ENCODE measurements at regions not wholly inside any gene's neighbourhood (a gene's known extent, or its start where the extent isn't known, plus 50 kb on each side); places are given as distances from the start of the nearest gene placed in this dataset.
A peak's percentile ranks its signal among the peaks of the same experiment; 100 is the strongest.

DNA sequence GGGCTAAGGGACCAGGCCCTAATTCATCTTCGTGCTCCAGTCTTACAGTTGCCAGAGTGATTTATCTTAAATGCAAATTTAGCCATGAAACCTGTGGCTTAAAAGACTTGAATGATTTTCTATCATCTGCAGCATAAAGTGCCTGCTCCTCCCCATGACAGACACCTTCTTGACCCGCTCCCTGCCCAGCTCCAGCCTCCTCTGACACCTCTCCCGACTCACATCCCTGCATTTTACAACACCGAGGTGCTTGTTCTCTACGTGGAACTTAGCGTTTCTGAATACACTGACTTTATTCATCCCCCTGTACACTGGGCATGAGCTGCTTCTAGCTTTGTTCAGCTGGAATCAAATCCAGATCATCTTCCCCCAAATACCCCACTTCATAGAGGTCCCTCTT is 128.7 kb upstream of the MYO16 start:
- H3K36me3 ChIP-seq (ENCODE audit: control insufficient read depth in 2 of 2, extremely low read depth in 1 of 2, insufficient read depth in 2 of 2, low read length in 2 of 2) = no peaks in the 10 kb centered on the region
- peaks cover 14% of the 10 kb centered on the region for H3K27me3 ChIP-seq (ENCODE audit: control insufficient read depth, extremely low read depth, insufficient read depth, low read length)
- no peak for TF ChIP-seq EZH2 (IDR thresholded peaks at IDR 0.05; ENCODE audit: low read length)
- TF ChIP-seq, protein P1, sequence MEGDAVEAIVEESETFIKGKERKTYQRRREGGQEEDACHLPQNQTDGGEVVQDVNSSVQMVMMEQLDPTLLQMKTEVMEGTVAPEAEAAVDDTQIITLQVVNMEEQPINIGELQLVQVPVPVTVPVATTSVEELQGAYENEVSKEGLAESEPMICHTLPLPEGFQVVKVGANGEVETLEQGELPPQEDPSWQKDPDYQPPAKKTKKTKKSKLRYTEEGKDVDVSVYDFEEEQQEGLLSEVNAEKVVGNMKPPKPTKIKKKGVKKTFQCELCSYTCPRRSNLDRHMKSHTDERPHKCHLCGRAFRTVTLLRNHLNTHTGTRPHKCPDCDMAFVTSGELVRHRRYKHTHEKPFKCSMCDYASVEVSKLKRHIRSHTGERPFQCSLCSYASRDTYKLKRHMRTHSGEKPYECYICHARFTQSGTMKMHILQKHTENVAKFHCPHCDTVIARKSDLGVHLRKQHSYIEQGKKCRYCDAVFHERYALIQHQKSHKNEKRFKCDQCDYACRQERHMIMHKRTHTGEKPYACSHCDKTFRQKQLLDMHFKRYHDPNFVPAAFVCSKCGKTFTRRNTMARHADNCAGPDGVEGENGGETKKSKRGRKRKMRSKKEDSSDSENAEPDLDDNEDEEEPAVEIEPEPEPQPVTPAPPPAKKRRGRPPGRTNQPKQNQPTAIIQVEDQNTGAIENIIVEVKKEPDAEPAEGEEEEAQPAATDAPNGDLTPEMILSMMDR (optimal IDR thresholded peaks at IDR 0.05 in 1 of 3, IDR thresholded peaks at IDR 0.05 in 1 of 3, conservative IDR thresholded peaks at IDR 0.05 in 1 of 3; ENCODE audit: extremely low read depth in 1 of 3, insufficient read depth in 2 of 3, low read length in 3 of 3) = no peak
- dilution Hi-C loops (cut with MboI; ENCODE audit: extremely low pct_ligation_motif_present, low sequenced_read_pairs) = no loop called here
- FAIRE-seq (no peak), DNase-seq (ENCODE audit: low read depth, low spot score) (no peak)
- no peak overlapping the region for H3K4me2 ChIP-seq (ENCODE audit: control insufficient read depth, extremely low read depth, insufficient read depth, low read depth, low read length)
- no peaks in the 10 kb centered on the region for H3K4me1 ChIP-seq (ENCODE audit: control insufficient read depth, extremely low read depth, insufficient read depth, low read length)
- H4K20me1 ChIP-seq (ENCODE audit: control insufficient read depth, extremely low read depth, insufficient read depth, low read length) = no peaks in the 10 kb centered on the region
- H2AFZ ChIP-seq (ENCODE audit: control insufficient read depth, low read length) = no peak overlapping the region
- H3K9me3 ChIP-seq (ENCODE audit: control insufficient read depth, low read depth, low read length) = no peaks in the 10 kb centered on the region
- no peaks in the 10 kb centered on the region for H3K9me1 ChIP-seq (ENCODE audit: control insufficient read depth, extremely low read depth, insufficient read depth, low read length)
- H3K9ac ChIP-seq (ENCODE audit: control insufficient read depth, extremely low read depth, insufficient read depth, low read length) = no peak overlapping the region
- H3K79me2 ChIP-seq (ENCODE audit: control insufficient read depth, insufficient read depth, low read length) = no peaks in the 10 kb centered on the region
- H3K27ac ChIP-seq (ENCODE audit: control insufficient read depth, insufficient read depth, low read length) = no peak overlapping the region
- no peak overlapping the region for H3K4me3 ChIP-seq (ENCODE audit: control insufficient read depth in 2 of 3, extremely low read depth in 1 of 3, insufficient read depth in 2 of 3, low read depth in 1 of 3, low read length in 3 of 3)

DNA sequence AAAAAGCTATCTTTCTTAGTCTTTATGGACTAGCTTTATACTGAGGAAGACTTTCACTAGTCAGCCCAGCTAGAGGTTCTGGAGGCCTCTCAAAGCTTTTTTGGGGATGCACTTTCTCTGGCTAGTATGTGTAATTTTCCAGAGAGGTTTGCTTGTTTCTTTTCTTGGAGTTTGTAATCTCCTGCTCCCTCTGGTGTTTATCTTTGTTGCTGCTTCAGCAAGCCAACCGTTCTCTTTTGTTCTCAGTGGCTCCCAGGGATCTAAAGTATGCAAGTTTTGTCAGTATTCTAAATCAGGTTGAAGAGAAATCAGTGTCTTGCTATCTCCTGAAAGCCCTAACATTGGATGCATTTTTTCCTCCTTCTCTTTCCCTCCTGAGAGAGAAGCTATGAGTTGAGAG is 121.1 kb upstream of the MYO16 start:
- DNase-seq (ENCODE audit: low read depth, low spot score) = no peak
- FAIRE-seq = no peak
- no peaks in the 10 kb centered on the region for H4K20me1 ChIP-seq (ENCODE audit: control insufficient read depth, extremely low read depth, insufficient read depth, low read length)

More for the DNA sequence above, 121.1 kb upstream of the MYO16 start:
- no peaks in the 10 kb centered on the region for H3K79me2 ChIP-seq (ENCODE audit: control insufficient read depth, insufficient read depth, low read length)
- no peak overlapping the region for H3K4me2 ChIP-seq (ENCODE audit: control insufficient read depth, extremely low read depth, insufficient read depth, low read depth, low read length)
- H2AFZ ChIP-seq (ENCODE audit: control insufficient read depth, low read length) = no peak overlapping the region
- H3K4me1 ChIP-seq (ENCODE audit: control insufficient read depth, extremely low read depth, insufficient read depth, low read length) = no peaks in the 10 kb centered on the region
- no peak overlapping the region for H3K4me3 ChIP-seq (ENCODE audit: control insufficient read depth in 2 of 3, extremely low read depth in 1 of 3, insufficient read depth in 2 of 3, low read depth in 1 of 3, low read length in 3 of 3)
- dilution Hi-C loops (cut with MboI; ENCODE audit: extremely low pct_ligation_motif_present, low sequenced_read_pairs) = no loop called here
- no peaks in the 10 kb centered on the region for H3K36me3 ChIP-seq (ENCODE audit: control insufficient read depth in 2 of 2, extremely low read depth in 1 of 2, insufficient read depth in 2 of 2, low read length in 2 of 2)
- H3K9ac ChIP-seq (ENCODE audit: control insufficient read depth, extremely low read depth, insufficient read depth, low read length) = no peak overlapping the region
- no peaks in the 10 kb centered on the region for H3K9me1 ChIP-seq (ENCODE audit: control insufficient read depth, extremely low read depth, insufficient read depth, low read length)
- no peak overlapping the region for H3K27ac ChIP-seq (ENCODE audit: control insufficient read depth, insufficient read depth, low read length)
- H3K9me3 ChIP-seq (ENCODE audit: control insufficient read depth, low read depth, low read length) = no peaks in the 10 kb centered on the region
- TF ChIP-seq EZH2 (IDR thresholded peaks at IDR 0.05; ENCODE audit: low read length) = no peak
- TF ChIP-seq, protein P1 (optimal IDR thresholded peaks at IDR 0.05 in 1 of 3, IDR thresholded peaks at IDR 0.05 in 1 of 3, conservative IDR thresholded peaks at IDR 0.05 in 1 of 3; ENCODE audit: extremely low read depth in 1 of 3, insufficient read depth in 2 of 3, low read length in 3 of 3) = peak in 1 of 3 experiments; percentile 43
- no peaks in the 10 kb centered on the region for H3K27me3 ChIP-seq (ENCODE audit: control insufficient read depth, extremely low read depth, insufficient read depth, low read length)

All from keratinocyte (primary cell).